Stimulated activated naive CD8-positive, alpha-beta T cell treated with anti-CD3 and anti-CD28 coated beads, Interleukin-15, Interleukin-2, amounts not matched to agents 100 U/mL and 50 U/mL, for 24 hours (primary cell): ENCODE measurements at regions not wholly inside any gene's neighbourhood (a gene's known extent, or its start where the extent isn't known, plus 50 kb on each side); places are given as distances from the start of the nearest gene placed in this dataset.

Source experiments
- ATAC-seq: fragments of 150-1000 bp; cut with Tn5 transposase; one replicate; pipeline ENCODE4 v1.10.0; 2021
- DNase-seq: peaks from one replicate; pipeline ENCODE4 v3.0.0; 2021

GRCh38 chr18:22674272-22674671 is 256.6 kb upstream of the CTAGE1 start:
- no peak for DNase-seq
- ATAC-seq: no peak

- no peak for ATAC-seq
- no peak for DNase-seq
Observed at GRCh38 chr18:22675006-22675405, 257.3 kb upstream of the CTAGE1 start.

GRCh38 chr18:22676423-22676822 is 256.7 kb upstream of the RBBP8 start:
- DNase-seq (no peak), ATAC-seq (no peak)

DNA sequence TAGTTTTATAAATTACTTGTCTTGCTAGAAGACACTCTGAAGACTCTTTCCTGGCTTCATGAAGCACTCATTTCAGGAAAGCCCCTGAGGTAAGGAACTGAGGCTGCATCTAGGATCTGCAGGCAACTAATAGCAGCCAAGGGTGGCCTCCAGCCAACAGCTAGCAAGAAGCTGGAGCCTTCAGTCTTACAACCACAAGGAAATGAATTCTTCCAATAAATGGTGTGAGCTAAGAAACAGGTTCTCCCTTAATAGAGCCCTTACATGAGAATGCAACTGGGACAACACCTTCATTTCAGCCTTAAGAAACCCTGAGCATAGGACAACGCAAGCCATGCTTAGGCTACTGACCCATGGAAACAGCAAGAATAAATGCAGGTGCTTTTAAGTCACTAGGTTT is 254.6 kb upstream of the RBBP8 start:
- DNase-seq (no peak), ATAC-seq (no peak)

- DNase-seq: no peak
- no peak for ATAC-seq
Observed at GRCh38 chr18:22680944-22681343, 252.2 kb upstream of the RBBP8 start.

- ATAC-seq: no peak
- DNase-seq: no peak
Observed at GRCh38 chr18:22681908-22682307, 251.2 kb upstream of the RBBP8 start.

DNA sequence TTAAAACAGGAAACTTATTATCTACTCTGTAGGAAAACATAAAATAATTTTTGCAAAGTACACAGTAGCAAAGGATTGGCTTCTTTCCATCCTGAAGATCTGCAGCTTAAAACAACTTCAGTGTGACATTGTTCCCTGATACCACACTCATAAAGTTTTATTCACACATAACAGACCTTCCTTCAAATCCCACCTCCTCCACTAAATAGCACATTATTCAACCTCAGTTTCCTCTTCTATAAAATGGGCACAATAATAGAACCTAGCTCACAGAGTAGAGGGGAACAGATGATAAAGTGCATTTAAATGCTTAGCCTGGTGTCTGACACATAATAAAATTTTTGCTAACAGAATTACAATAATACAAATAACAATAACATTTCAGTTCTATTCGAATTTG is 250.4 kb upstream of the RBBP8 start:
- no peak for DNase-seq
- ATAC-seq: no peak

DNA sequence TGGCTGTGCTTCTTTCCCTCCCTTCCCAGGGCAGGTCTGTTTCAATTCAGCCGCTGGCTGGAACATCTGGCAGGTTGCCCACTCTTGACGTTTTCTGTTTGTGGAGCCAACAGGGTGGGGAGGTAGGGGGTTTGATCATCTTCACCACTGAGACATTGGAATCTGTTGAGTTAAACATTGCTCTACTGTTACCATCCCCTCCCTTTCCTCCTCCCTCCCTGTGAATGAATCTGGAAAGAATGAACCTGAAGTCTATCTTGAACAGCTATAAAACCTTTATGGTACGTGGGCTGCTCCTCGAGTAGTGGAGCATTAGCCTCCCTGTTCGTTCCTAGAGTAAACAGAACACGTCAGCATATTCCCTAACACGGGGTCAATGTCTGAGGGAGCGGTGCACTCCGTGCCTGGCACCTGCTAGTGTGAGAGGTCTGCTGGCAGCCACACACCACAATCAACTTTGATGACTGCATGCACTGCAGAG is 249.9 kb upstream of the RBBP8 start:
- ATAC-seq (no peak), DNase-seq (no peak)

DNA sequence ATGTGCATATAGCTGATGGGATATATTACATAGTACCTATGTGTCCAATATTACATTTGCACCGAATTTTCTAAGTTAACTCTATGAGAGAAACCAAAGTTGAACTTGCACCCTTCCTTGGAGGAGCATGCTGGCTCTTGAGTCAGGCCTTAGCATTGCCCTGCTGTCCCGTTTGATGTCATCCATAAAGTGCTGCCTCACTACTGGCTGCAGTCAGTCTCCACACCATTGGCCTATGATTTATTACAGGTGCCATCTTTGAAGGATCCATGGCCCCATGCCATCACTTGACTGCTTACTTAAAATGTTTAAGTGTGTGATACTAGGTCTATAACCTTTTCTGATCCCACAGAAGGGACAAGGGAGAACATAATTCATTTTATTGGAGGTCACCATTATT is 249.3 kb upstream of the RBBP8 start:
- no peak for ATAC-seq
- no peak for DNase-seq

DNA sequence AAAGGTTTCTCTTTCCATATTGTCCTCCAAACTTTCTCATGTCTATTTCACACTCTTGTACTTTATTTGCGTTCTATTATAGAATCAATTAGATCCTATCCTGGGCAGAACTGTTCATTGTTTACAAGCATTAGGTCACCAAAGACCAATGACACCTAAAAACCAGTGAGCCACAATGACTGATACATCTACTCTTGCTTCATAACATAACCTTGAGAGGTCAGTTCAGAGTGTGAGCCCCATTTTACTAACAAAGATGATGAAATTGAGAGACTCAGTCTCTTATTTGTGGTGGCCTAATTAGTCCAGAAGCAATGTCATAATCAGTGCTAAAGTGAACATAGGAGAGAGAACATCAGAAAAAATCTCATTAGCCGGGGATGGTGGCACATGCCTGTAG is 248.9 kb upstream of the RBBP8 start:
- DNase-seq (no peak), ATAC-seq (no peak)

DNA sequence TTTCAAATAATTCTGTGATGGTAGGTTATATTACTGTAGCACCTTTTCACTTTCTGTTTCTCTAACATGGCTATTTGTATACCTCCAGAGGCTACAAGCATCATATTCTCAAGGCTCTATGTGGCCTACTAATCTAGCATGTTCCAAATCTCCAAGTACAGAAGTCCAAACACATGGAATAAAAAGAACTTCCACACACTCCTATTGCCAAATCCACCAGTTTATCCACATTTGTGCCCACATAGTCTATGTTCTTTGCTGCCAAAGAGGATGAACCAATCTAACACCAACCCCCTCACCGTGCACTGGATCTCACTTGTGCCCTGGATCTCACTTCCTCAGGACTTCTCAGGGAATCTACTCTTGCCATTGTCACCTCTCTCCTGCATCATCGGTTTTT is 247.3 kb upstream of the RBBP8 start:
- DNase-seq (no peak), ATAC-seq (no peak)

DNA sequence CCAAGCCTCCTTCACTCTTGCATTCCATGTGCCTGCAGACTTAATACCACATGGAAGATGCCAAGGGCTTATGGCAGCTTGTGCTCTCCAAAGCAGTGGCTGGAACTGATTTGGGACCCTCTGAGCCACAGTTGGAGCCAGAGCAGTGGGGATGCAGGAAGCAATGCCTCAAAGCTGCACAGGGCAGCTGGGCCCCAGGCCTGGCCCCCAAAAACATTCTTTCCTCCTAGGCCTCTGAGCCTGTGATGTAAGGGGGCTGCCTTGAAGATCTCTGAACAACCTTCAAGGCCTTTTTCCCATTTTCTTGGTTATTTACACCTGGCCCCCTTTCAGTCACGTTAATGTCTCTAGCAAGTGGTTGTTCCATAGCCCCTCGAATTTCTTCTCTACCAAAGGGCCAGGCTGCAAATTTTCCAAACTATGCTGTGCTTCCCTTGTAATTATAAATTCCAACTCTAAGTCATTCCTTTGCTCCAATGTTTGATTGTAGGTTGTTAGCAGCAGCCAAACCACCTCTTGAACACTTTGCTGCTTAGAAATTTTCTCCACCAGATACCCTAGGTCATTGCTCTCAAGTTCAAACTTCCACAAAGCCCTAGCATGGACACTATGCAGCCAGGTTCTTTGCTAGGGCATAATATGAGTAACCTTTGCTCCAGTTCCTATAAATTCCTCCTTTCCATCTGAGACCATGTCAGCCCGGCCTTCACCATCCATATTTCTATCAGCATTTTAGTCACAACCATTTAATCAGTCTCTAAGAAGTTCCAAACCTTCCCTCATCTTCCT is 245.0 kb upstream of the RBBP8 start:
- ATAC-seq (no peak), DNase-seq (no peak)

- ATAC-seq: no peak
- DNase-seq: no peak
Observed at GRCh38 chr18:22688877-22689496, 244.1 kb upstream of the RBBP8 start.

DNA sequence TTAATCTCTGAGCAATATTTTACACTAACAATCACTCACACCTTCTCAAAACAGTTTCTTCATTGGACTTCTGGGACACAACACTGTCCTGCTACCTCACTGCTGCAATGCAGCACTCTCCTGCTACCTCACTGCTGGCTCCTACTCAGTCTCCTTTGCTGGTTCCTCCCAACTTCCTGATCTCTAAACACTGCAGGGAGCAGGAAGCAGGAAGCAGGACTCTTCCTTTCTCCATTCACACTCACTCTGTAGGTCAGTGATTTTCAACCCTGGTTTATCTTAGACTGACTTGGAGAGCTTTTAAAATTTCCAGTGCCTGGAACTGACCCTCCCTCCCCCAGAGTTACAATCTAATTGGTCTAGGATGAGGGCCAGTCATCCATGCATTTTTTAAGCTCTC is 243.4 kb upstream of the RBBP8 start:
- no peak for DNase-seq
- ATAC-seq: no peak

- ATAC-seq (no peak), DNase-seq (no peak)
Observed at GRCh38 chr18:22690556-22690955, 242.6 kb upstream of the RBBP8 start.

GRCh38 chr18:22691946-22692710 is 241.0 kb upstream of the RBBP8 start:
- no peak for DNase-seq
- no peak for ATAC-seq

DNA sequence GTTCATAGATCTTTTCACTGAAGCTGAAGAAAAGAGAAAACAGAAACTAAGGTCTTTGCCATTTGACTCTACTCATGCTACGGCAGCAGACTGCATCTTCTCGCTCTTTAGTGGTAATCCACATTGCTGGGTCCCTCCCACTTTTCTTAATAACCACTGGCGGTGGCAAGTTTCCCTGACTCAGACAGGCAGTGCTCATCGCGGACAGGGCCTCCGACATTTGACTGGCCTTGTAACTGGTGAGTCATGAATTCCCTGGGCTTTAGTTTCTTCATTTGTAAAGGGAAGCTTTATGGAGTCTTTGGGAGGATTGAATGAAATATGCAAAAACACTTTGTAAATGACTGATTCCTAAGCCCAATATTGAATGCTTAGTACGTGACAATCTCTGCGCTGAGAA is 238.2 kb upstream of the RBBP8 start:
- no peak for DNase-seq
- no peak for ATAC-seq

DNA sequence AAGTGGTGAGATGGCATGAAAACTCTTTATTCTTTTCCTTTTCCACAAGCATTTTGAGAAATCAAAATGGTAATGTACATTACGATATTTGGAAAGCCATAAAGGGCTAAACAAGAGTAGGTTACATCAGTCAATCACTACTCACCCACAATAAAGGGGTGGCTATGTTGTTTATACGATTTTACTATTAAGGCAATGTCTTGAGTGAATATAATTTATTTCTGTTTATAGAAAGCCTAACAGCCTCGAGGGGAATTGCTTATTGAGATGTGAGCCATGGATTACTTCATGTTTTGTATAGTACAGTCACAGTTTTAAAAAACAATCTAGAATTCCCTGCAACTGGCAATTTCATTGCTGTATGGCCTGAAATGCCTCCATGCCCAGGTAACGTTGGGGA is 237.5 kb upstream of the RBBP8 start:
- no peak for DNase-seq
- ATAC-seq: no peak

DNA sequence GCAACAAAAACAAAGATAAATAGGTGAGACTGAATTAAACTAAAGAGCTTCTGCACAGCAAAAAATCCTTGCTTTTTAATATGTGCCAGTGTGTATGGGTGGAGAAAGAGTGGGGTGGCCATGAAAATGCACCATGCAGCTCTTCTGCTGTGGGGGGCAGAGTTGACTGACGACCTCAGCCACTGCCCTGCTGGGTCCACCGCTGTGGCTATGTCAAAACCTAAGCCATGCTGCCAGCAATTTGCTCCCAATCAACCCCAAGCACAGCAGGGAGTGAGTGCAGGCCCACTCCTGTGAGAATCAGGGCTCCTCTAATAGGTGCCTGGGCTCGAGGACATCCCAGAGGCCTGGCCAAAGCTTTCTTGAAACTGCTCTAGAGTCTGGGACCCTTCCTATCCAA is 235.6 kb upstream of the RBBP8 start:
- ATAC-seq: no peak
- no peak for DNase-seq

DNA sequence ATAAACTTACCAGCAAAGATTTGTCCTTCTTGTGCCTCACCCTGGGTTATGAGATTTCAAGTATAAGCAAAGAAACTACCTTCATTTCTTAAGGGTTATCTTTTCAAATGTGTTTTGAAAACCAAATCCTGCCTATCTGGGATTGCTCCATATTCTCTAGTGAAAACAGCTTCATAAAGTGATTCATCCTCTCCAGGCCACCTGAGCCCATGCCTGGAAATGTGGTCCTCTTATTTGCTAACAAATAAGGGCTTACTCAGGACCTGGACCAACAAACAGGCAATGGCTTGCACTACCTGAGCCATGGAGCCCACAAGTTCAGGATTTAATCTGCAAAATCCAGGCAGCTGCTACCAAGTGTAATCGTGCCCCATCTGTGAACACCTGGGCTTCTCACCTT is 234.4 kb upstream of the RBBP8 start:
- DNase-seq (no peak), ATAC-seq (no peak)

- ATAC-seq (no peak), DNase-seq (no peak)
Observed at GRCh38 chr18:22699629-22700028, 233.5 kb upstream of the RBBP8 start.

DNA sequence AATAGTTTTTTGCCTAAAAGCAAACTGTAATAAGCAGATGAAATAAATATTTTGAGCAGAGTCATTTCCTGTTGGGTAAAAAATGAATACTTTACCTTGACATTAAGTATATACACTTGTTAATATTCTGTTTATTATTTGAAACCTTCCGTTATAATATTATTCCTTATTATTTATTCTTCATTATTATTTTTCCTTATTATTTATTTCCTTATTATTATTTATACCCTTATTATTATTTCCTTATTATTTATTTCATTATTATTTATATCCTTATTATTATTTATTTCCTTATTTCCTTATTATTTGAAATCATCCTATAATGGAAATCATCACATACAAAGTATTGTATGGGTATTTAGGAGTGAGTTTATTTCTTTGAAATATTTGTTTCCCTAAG is 232.2 kb upstream of the RBBP8 start:
- ATAC-seq: no peak
- DNase-seq: no peak

DNA sequence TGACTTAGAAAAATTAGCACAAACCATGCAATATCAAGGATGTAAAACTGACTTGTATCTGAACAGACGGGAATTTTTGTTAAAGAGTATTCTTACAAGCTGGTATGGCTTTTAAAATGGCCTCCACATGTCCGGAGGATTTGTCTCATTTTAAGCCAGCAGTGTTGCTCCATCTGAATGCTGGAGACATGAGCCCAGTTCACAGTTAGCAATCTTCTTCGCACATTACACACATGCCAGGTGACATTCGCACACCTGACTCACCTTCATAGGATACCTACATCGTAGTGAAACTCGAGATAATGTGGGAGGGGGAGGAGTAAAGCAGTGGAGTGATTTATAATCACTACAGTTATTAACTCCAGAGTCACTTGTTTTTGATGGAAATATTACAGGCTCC is 231.8 kb upstream of the RBBP8 start:
- DNase-seq: no peak
- ATAC-seq: no peak
